IPS-NIHi7 (cell line): ENCODE measurements at regions not wholly inside any gene's neighbourhood (a gene's known extent, or its start where the extent isn't known, plus 50 kb on each side); places are given as distances from the start of the nearest gene placed in this dataset.
"Not testable (repeated sequence)": the region's sequence is repeated elsewhere in the genome, so short reads cannot be mapped to it uniquely, and the experiment has no call there.

ENCODE experiments used
- DNase-seq: peaks from one replicate; pipeline ENCODE4 v3.0.0; 2012; ENCODE audit warnings: mixed read lengths; ENCODE audit errors: extremely low spot score

GRCh38 chr6:96743496-96743895, 93.8 kb downstream of the GPR63 start:
- no peak for DNase-seq

GRCh38 chr6:96742702-96743101, 94.6 kb downstream of the GPR63 start:
- no peak for DNase-seq

GRCh38 chr6:96735332-96735731, 101.9 kb downstream of the GPR63 start:
- DNase-seq: no peak

- no peak for DNase-seq
Measured at GRCh38 chr6:96727144-96727543, 110.1 kb downstream of the GPR63 start.

- DNase-seq: no peak
Measured at GRCh38 chr6:96725296-96725695, 112.0 kb downstream of the GPR63 start.

GRCh38 chr6:96724641-96725040, 112.6 kb downstream of the GPR63 start:
- peak; percentile 21 for DNase-seq

GRCh38 chr6:96723362-96723761, 113.9 kb downstream of the GPR63 start:
- DNase-seq: no peak

GRCh38 chr6:96721227-96721626, 116.0 kb downstream of the GPR63 start:
- no peak for DNase-seq

- DNase-seq: peak; percentile 31
Measured at GRCh38 chr6:96716221-96716620, 121.1 kb downstream of the GPR63 start.

- no peak for DNase-seq
Measured at GRCh38 chr6:96715608-96716007, 121.7 kb downstream of the GPR63 start.

GRCh38 chr6:96704713-96705112, 132.6 kb downstream of the GPR63 start:
- DNase-seq: no peak

GRCh38 chr6:96702626-96703025, 134.7 kb downstream of the GPR63 start:
- DNase-seq: no peak

- DNase-seq: no peak
Measured at GRCh38 chr6:96700915-96701314, 136.4 kb downstream of the GPR63 start.

- DNase-seq: not testable (repeated sequence)
Measured at GRCh38 chr6:96694429-96694828, 131.5 kb downstream of the FHL5 start.

- DNase-seq: no peak
Measured at GRCh38 chr6:96687121-96687520, 124.2 kb downstream of the FHL5 start.

GRCh38 chr6:96685702-96686101, 122.8 kb downstream of the FHL5 start:
- DNase-seq: no peak

GRCh38 chr6:96683819-96684528, 121.0 kb downstream of the FHL5 start:
- DNase-seq: no peak

GRCh38 chr6:96682017-96682416, 119.1 kb downstream of the FHL5 start:
- DNase-seq: no peak

GRCh38 chr6:96675597-96675996, 112.7 kb downstream of the FHL5 start:
- DNase-seq: no peak
